Mammary epithelial cell (primary cell): ENCODE measurements at regions not wholly inside any gene's neighbourhood (a gene's known extent, or its start where the extent isn't known, plus 50 kb on each side); places are given as distances from the start of the nearest gene placed in this dataset.

ENCODE experiments used
- CTCF ChIP-seq, 2 donors: IDR thresholded peaks in 1 of 2; conservative IDR thresholded peaks in 1 of 2; 2 replicates each; pipeline ENCODE4 v1.5.1; 2011 to 2012; ENCODE audit warnings: inconsistent platforms in 2 of 2, low read length in 2 of 2, mild to moderate bottlenecking in 2 of 2, control low read depth in 1 of 2, low read depth in 1 of 2; ENCODE audit not compliant: insufficient read depth in 1 of 2; ENCODE audit errors: extremely low read depth in 1 of 2
- EZH2 ChIP-seq: IDR thresholded peaks from 2 replicates; pipeline ENCODE4 v1.6.1; 2012; ENCODE audit warnings: low read length, inconsistent platforms, borderline replicate concordance

GRCh38 chr10:110442746-110443145 is 55.0 kb upstream of the DUSP5 start:
- TF ChIP-seq CTCF (conservative IDR thresholded peaks at IDR 0.05 in 1 of 2, IDR thresholded peaks at IDR 0.05 in 1 of 2; ENCODE audit: extremely low read depth in 1 of 2, insufficient read depth in 1 of 2, low read depth in 1 of 2, low read length in 2 of 2) (no peak), EZH2 (no peak)
